Glutamatergic neuron (in vitro differentiated cells): ENCODE measurements at regions not wholly inside any gene's neighbourhood (a gene's known extent, or its start where the extent isn't known, plus 50 kb on each side); places are given as distances from the start of the nearest gene placed in this dataset.

Experiments used
- DNase-seq: peaks from one replicate; pipeline ENCODE4 v3.0.0; 2022
- H3K27ac Mint-ChIP-seq: one replicate; pipeline ENCODE4 v1.8.0; 2020; ENCODE audit warnings: mild to moderate bottlenecking, mixed read lengths, inconsistent platforms; ENCODE audit not compliant: unreplicated experiment
- H3K27me3 Mint-ChIP-seq: one replicate; pipeline ENCODE4 v1.8.0; 2020; ENCODE audit warnings: mild to moderate bottlenecking, moderate library complexity, mixed read lengths, inconsistent platforms; ENCODE audit not compliant: unreplicated experiment
- H3K36me3 Mint-ChIP-seq: one replicate; pipeline ENCODE4 v1.8.0; 2020; ENCODE audit warnings: mild to moderate bottlenecking, mixed read lengths, inconsistent platforms; ENCODE audit not compliant: unreplicated experiment
- H3K4me1 Mint-ChIP-seq: one replicate; pipeline ENCODE4 v1.8.0; 2020; ENCODE audit warnings: mild to moderate bottlenecking, low read depth, mixed read lengths, inconsistent platforms; ENCODE audit not compliant: unreplicated experiment
- H3K4me3 Mint-ChIP-seq: one replicate; pipeline ENCODE4 v1.8.0; 2020; ENCODE audit warnings: mild to moderate bottlenecking, mixed read lengths, inconsistent platforms; ENCODE audit not compliant: unreplicated experiment
- H3K9me3 Mint-ChIP-seq: one replicate; pipeline ENCODE4 v1.8.0; 2020; ENCODE audit warnings: mild to moderate bottlenecking, moderate library complexity, mixed read lengths, inconsistent platforms; ENCODE audit not compliant: unreplicated experiment
- CTCF ChIP-seq: fragments of 200-600 bp; sonication (generic); IDR thresholded peaks from one replicate; pipeline ENCODE4 v1.5.0; 2021; ENCODE audit not compliant: partially characterized antibody, unreplicated experiment

DNA sequence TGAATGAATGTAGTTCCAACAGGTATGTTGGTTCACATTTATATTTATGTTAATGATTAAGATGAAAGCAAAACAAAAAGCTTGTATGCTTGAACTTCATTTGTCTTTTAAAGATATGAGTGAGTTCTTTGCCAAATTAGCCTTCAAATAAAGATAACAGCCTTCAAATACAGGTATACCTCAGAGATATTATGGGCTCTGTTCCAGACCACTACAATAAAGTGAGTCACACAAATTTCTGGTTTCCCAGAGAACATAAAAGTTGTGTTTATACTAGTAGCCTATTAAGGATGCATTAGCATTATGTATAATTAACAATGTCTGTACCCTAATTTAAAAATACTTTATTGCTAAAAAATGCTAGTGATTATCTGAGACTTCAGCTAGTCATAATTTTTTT lies 245.3 kb upstream of the MAN1A1 start:
- H3K27me3 Mint-ChIP-seq, result peaks cover 1% of the 10 kb centered on the region
- H3K4me1 Mint-ChIP-seq, result no peaks in the 10 kb centered on the region
- no peak overlapping the region for H3K4me3 Mint-ChIP-seq
- peaks cover 12% of the 10 kb centered on the region for H3K36me3 Mint-ChIP-seq
- no peak for DNase-seq
- H3K9me3 Mint-ChIP-seq, result peaks cover 1% of the 10 kb centered on the region
- TF ChIP-seq CTCF, result no peak
- no peak overlapping the region for H3K27ac Mint-ChIP-seq

DNA sequence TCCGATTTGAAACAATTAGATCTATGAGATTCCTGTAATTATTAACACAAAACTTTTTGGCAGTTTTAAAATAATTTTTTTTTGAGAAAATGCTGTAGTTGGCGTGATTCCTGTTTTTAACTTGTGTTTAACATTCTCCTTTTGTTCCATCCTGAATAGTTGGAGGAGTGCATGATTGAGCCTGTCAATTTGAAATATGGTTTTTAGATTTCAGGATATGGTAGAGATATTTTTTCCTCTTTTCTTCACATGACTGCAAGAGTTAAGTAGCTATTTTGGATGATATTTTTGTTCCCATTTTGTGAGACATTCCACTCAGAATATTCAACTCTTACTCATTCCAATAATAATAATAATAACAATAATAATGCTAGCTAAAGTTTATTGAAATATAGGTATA lies 241.7 kb upstream of the MAN1A1 start:
- no peaks in the 10 kb centered on the region for H3K9me3 Mint-ChIP-seq
- no peak overlapping the region for H3K4me3 Mint-ChIP-seq
- TF ChIP-seq CTCF, result no peak
- H3K27ac Mint-ChIP-seq, result no peak overlapping the region
- H3K36me3 Mint-ChIP-seq, result no peaks in the 10 kb centered on the region
- H3K27me3 Mint-ChIP-seq, result no peaks in the 10 kb centered on the region
- peaks cover 5% of the 10 kb centered on the region for H3K4me1 Mint-ChIP-seq
- no peak for DNase-seq

DNA sequence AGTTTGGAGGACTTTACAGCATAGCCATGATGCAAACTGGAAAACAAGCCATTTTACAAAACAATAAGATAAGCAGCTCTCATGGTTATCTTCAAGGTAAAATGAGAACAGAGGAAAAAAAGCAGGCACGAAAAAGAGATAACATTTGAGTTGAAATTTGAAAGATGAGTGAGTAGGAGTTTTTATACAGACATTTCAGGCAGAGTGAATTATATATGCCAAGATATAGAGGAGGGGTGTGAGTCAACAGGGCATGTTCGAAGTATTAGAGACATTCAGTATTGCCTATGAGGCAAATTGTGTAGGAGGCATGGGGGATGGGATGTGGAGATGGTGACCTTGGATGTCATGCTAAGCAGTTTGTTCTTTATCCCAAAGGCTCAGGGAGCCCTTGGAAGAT lies 240.5 kb upstream of the MAN1A1 start:
- H3K27me3 Mint-ChIP-seq, result no peaks in the 10 kb centered on the region
- H3K4me3 Mint-ChIP-seq, result no peak overlapping the region
- no peak overlapping the region for H3K27ac Mint-ChIP-seq
- TF ChIP-seq CTCF, result no peak
- H3K4me1 Mint-ChIP-seq, result peaks cover 6% of the 10 kb centered on the region
- H3K36me3 Mint-ChIP-seq, result no peaks in the 10 kb centered on the region
- no peak for DNase-seq
- no peaks in the 10 kb centered on the region for H3K9me3 Mint-ChIP-seq

DNA sequence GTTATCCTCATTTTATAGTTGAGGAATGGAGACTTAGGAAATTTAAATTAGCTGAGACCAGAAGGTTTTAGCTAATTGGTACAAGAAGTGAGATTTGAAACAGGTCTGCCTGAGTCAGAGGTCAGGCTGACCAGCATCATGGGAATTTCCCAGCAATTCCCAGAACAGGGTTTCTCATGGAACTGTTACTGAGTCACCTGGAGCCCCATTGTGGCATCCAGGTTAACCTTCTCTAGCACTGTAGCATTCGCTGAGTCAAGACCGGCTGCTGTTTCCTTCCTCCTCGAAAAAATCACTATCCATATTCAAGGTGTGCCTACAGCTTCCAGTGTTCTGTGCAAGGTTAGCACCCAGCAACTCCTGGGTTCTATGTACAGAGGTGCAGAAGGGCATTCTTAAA lies 238.0 kb upstream of the MAN1A1 start:
- Mint-ChIP-seq H3K36me3 (no peaks in the 10 kb centered on the region), H3K27me3 (no peaks in the 10 kb centered on the region), H3K27ac (no peak overlapping the region), H3K9me3 (no peaks in the 10 kb centered on the region), H3K4me3 (no peak overlapping the region), H3K4me1 (peaks cover 6% of the 10 kb centered on the region)
- no peak for TF ChIP-seq CTCF
- DNase-seq, result no peak

DNA sequence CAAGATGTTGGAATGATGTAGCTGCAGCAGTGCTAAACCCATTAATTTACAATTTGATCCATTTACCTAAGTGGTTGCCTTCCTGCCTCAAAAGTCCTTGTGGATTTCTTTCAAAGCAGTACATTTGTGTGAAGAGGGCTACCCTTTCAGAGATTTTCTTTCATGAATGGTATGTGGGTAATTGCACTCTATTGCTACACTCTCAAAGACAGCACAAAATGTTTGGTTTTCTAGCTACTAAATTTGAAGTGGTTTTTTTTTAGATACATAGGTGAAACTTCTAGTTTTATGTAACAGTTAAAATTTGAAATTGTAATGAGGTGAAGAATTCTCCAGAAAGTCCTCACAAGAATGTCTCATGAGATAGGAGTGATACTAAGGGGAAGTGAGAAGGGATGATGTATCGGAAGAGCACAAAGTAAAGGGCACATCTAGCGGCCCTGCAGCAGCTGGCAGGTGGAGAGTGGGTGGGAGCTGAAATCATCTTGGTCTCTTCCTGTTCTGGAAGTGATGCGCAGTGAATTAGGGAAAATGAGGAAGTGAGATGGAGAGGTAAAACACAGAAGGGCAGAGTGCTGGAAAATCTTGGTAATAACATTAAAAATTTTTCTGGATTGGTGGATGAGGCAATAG lies 236.8 kb upstream of the MAN1A1 start:
- no peak for DNase-seq

More for the DNA sequence above, 236.8 kb upstream of the MAN1A1 start:
- no peak overlapping the region for H3K4me3 Mint-ChIP-seq
- TF ChIP-seq CTCF, result no peak
- H3K4me1 Mint-ChIP-seq, result peaks cover 6% of the 10 kb centered on the region
- no peaks in the 10 kb centered on the region for H3K27me3 Mint-ChIP-seq
- no peak overlapping the region for H3K27ac Mint-ChIP-seq
- no peaks in the 10 kb centered on the region for H3K36me3 Mint-ChIP-seq
- H3K9me3 Mint-ChIP-seq, result no peaks in the 10 kb centered on the region
